ENCODE measurements at regions not wholly inside any gene's neighbourhood (a gene's known extent, or its start where the extent isn't known, plus 50 kb on each side); places are given as distances from the start of the nearest gene placed in this dataset.

DNA sequence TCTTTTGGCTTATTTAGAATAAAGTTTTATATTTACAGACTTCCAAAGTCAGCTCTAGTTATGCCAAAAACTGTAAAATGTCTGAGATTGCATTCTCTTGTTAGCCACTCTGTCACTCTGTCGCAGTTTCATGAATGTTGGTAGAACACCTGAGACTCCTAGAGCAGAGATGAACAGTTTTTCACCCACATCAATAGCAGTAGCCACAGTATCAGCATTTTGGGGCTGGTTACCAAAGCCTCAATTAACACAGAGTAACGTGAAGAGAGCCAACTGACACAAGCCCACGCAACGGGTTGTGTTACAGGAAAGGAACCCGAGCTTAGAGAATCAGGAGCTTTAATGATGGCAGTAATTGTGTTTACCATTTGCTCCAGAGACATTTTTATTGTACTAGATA, 443.0 kb upstream of the SLC39A10 start:
- Histone ChIP-seq H3K27ac (ENCODE audit: low read depth, low read length) (no peak overlapping the region), H3K9ac (ENCODE audit: low read length) (no peak overlapping the region), H3K79me2 (ENCODE audit: insufficient read depth, low read length) (no peaks in the 10 kb centered on the region), H4K20me1 (ENCODE audit: insufficient read depth, low read length) (no peaks in the 10 kb centered on the region), H3K36me3 (ENCODE audit: insufficient read depth, low read length) (no peaks in the 10 kb centered on the region), H3K9me3 (ENCODE audit: insufficient read depth, low read depth, low read length) (no peaks in the 10 kb centered on the region), H3K4me1 (ENCODE audit: insufficient read depth, low read length) (no peaks in the 10 kb centered on the region), H3K4me2 (ENCODE audit: low read length) (no peak overlapping the region), H3K4me3 (ENCODE audit: insufficient read depth, low read depth, low read length) (no peak overlapping the region), H2AFZ (ENCODE audit: low read depth, low read length) (no peak overlapping the region), H3K27me3 (ENCODE audit: insufficient read depth, low read length) (no peaks in the 10 kb centered on the region)
- DNase-seq (ENCODE audit: low read depth) (no peak), FAIRE-seq (no peak)
- H3K9me3 Mint-ChIP-seq (ENCODE audit: unreplicated experiment): no peaks in the 10 kb centered on the region
- TF ChIP-seq EZH2 (IDR thresholded peaks at IDR 0.05; ENCODE audit: insufficient read depth, low read length): no peak
- TF ChIP-seq, protein P1, sequence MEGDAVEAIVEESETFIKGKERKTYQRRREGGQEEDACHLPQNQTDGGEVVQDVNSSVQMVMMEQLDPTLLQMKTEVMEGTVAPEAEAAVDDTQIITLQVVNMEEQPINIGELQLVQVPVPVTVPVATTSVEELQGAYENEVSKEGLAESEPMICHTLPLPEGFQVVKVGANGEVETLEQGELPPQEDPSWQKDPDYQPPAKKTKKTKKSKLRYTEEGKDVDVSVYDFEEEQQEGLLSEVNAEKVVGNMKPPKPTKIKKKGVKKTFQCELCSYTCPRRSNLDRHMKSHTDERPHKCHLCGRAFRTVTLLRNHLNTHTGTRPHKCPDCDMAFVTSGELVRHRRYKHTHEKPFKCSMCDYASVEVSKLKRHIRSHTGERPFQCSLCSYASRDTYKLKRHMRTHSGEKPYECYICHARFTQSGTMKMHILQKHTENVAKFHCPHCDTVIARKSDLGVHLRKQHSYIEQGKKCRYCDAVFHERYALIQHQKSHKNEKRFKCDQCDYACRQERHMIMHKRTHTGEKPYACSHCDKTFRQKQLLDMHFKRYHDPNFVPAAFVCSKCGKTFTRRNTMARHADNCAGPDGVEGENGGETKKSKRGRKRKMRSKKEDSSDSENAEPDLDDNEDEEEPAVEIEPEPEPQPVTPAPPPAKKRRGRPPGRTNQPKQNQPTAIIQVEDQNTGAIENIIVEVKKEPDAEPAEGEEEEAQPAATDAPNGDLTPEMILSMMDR (IDR thresholded peaks at IDR 0.05; ENCODE audit: insufficient read depth, low read depth, low read length): no peak
- no peaks in the 10 kb centered on the region for H3K27me3 Mint-ChIP-seq (ENCODE audit: low read depth, unreplicated experiment)
- no peaks in the 10 kb centered on the region for H3K36me3 Mint-ChIP-seq (ENCODE audit: low read depth, unreplicated experiment)
- no peak overlapping the region for H3K4me3 Mint-ChIP-seq (ENCODE audit: unreplicated experiment)
- no peaks in the 10 kb centered on the region for H3K4me1 Mint-ChIP-seq (ENCODE audit: low read depth, unreplicated experiment)
- H3K27ac Mint-ChIP-seq (ENCODE audit: unreplicated experiment): no peak overlapping the region

DNA sequence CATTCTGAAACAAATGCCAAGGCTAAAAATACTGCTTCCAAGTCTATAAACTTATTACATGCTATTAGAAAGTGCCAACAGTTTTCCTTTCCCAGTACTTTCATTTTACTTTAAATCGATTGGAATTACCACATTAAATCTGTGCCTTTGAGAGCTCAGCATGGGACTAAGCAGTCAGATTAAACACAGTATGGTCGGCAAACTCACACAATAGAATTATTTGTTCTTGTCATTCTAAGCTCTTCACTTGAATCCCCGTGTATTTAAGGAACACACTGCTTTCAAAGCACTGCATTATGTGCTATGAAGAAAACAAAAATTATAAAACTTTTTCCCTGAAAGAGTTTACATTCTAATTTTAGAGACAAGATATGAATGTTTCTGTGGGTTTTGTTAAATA, 444.4 kb upstream of the SLC39A10 start:
- Histone ChIP-seq H3K9me3 (ENCODE audit: insufficient read depth, low read depth, low read length) (no peaks in the 10 kb centered on the region), H3K36me3 (ENCODE audit: insufficient read depth, low read length) (no peaks in the 10 kb centered on the region), H2AFZ (ENCODE audit: low read depth, low read length) (no peak overlapping the region), H3K9ac (ENCODE audit: low read length) (no peak overlapping the region), H3K79me2 (ENCODE audit: insufficient read depth, low read length) (no peaks in the 10 kb centered on the region), H3K4me1 (ENCODE audit: insufficient read depth, low read length) (no peaks in the 10 kb centered on the region), H3K4me3 (ENCODE audit: insufficient read depth, low read depth, low read length) (no peak overlapping the region), H3K27me3 (ENCODE audit: insufficient read depth, low read length) (no peaks in the 10 kb centered on the region), H3K4me2 (ENCODE audit: low read length) (no peak overlapping the region), H3K27ac (ENCODE audit: low read depth, low read length) (no peak overlapping the region), H4K20me1 (ENCODE audit: insufficient read depth, low read length) (no peaks in the 10 kb centered on the region)
- FAIRE-seq: no peak
- H3K9me3 Mint-ChIP-seq (ENCODE audit: unreplicated experiment): no peaks in the 10 kb centered on the region
- no peaks in the 10 kb centered on the region for H3K36me3 Mint-ChIP-seq (ENCODE audit: low read depth, unreplicated experiment)
- no peak overlapping the region for H3K27ac Mint-ChIP-seq (ENCODE audit: unreplicated experiment)
- TF ChIP-seq, protein P1 (IDR thresholded peaks at IDR 0.05; ENCODE audit: insufficient read depth, low read depth, low read length): no peak
- TF ChIP-seq EZH2 (IDR thresholded peaks at IDR 0.05; ENCODE audit: insufficient read depth, low read length): no peak
- H3K27me3 Mint-ChIP-seq (ENCODE audit: low read depth, unreplicated experiment): no peaks in the 10 kb centered on the region
- H3K4me1 Mint-ChIP-seq (ENCODE audit: low read depth, unreplicated experiment): no peaks in the 10 kb centered on the region
- H3K4me3 Mint-ChIP-seq (ENCODE audit: unreplicated experiment): no peak overlapping the region
- no peak for DNase-seq (ENCODE audit: low read depth)

DNA sequence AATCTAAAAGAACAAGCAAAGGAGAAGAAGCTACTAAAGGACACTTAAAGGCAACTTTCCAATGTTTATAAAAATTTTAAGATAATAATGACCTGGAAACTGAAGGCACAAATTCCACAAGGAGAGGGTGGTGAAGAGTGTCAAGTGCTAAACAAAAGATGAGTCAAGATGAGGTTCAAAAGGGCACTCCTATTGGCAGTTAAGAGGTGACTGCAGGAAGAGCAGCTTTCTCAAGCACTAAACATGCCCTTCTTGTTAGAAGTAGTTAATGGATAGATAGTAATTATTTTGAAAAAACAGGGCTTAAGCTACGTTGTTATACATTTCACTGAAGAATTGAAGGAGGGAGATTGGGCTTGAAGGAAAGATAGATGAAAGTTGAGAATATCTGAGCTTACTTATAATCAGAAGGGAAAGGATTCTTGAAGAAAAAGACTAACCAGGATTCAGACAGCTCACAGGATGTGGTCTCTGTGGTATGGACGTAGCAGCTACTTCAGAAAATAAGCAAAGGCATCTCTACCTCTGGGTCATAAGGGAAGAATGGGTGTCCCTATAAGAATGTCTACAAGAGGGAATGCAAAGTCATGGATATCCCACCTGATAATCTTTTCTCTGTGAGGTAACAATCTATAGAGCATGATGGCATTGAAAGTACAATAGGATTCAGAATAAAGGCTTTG, 454.7 kb upstream of the SLC39A10 start:
- Histone ChIP-seq H3K27me3 (ENCODE audit: insufficient read depth, low read length) (no peaks in the 10 kb centered on the region), H3K9me3 (ENCODE audit: insufficient read depth, low read depth, low read length) (no peaks in the 10 kb centered on the region), H3K27ac (ENCODE audit: low read depth, low read length) (no peak overlapping the region), H3K4me3 (ENCODE audit: insufficient read depth, low read depth, low read length) (no peak overlapping the region), H3K4me2 (ENCODE audit: low read length) (peak overlapping the region; percentile 29), H4K20me1 (ENCODE audit: insufficient read depth, low read length) (no peaks in the 10 kb centered on the region), H3K79me2 (ENCODE audit: insufficient read depth, low read length) (no peaks in the 10 kb centered on the region), H3K4me1 (ENCODE audit: insufficient read depth, low read length) (no peaks in the 10 kb centered on the region), H2AFZ (ENCODE audit: low read depth, low read length) (peak overlapping the region; percentile 46), H3K36me3 (ENCODE audit: insufficient read depth, low read length) (no peaks in the 10 kb centered on the region), H3K9ac (ENCODE audit: low read length) (no peak overlapping the region)
- FAIRE-seq: no peak
- peak overlapping the region; percentile 92 for H3K27ac Mint-ChIP-seq (ENCODE audit: unreplicated experiment)
- H3K36me3 Mint-ChIP-seq (ENCODE audit: low read depth, unreplicated experiment): no peaks in the 10 kb centered on the region
- TF ChIP-seq, protein P1 (IDR thresholded peaks at IDR 0.05; ENCODE audit: insufficient read depth, low read depth, low read length): no peak
- TF ChIP-seq EZH2 (IDR thresholded peaks at IDR 0.05; ENCODE audit: insufficient read depth, low read length): no peak
- no peak overlapping the region for H3K4me3 Mint-ChIP-seq (ENCODE audit: unreplicated experiment)
- H3K27me3 Mint-ChIP-seq (ENCODE audit: low read depth, unreplicated experiment): no peaks in the 10 kb centered on the region
- H3K9me3 Mint-ChIP-seq (ENCODE audit: unreplicated experiment): no peaks in the 10 kb centered on the region
- H3K4me1 Mint-ChIP-seq (ENCODE audit: low read depth, unreplicated experiment): peaks cover 16% of the 10 kb centered on the region
- peak; percentile 55 for DNase-seq (ENCODE audit: low read depth)
